ENCODE measurements at regions not wholly inside any gene's neighbourhood (a gene's known extent, or its start where the extent isn't known, plus 50 kb on each side); places are given as distances from the start of the nearest gene placed in this dataset.

- H3K27ac ChIP-seq = no peak overlapping the region
- H3K4me3 ChIP-seq = no peak overlapping the region
- intact Hi-C loops (cut with DNase I; ENCODE audit: low total_unique reads) = no loop called here
- no peak for TF ChIP-seq CTCF (IDR thresholded peaks at IDR 0.05)
- H3K36me3 ChIP-seq = no peaks in the 10 kb centered on the region
- H3K9me3 ChIP-seq = no peaks in the 10 kb centered on the region
- DNase-seq = no peak
- H3K27me3 ChIP-seq = no peaks in the 10 kb centered on the region
- H3K4me1 ChIP-seq = no peaks in the 10 kb centered on the region
These were observed 352.5 kb downstream of the ADGRL2 start for GRCh38 chr1:82153272-82153629.

- DNase-seq = no peak
- H3K27ac ChIP-seq = no peak overlapping the region
- no peaks in the 10 kb centered on the region for H3K4me1 ChIP-seq
- WGBS, 5 donors = 47 to 57% (median 52%) methylated on average over 5 of the region's 5 CpGs
- no peak overlapping the region for H3K4me3 ChIP-seq
- TF ChIP-seq CTCF (IDR thresholded peaks at IDR 0.05) = no peak
- H3K36me3 ChIP-seq = no peaks in the 10 kb centered on the region
- H3K27me3 ChIP-seq = no peaks in the 10 kb centered on the region
- no peaks in the 10 kb centered on the region for H3K9me3 ChIP-seq
- intact Hi-C loops (cut with DNase I; ENCODE audit: low total_unique reads) = no loop called here
These were observed 351.9 kb downstream of the ADGRL2 start for GRCh38 chr1:82152356-82153271.

GRCh38 chr1:82145656-82146055, 344.9 kb downstream of the ADGRL2 start:
- DNase-seq = no peak
- no peaks in the 10 kb centered on the region for H3K4me1 ChIP-seq
- no peak overlapping the region for H3K4me3 ChIP-seq
- H3K36me3 ChIP-seq = no peaks in the 10 kb centered on the region
- WGBS, 5 donors = 90 to 94% (median 91%) methylated on average over 1 of the region's 1 CpG
- no peaks in the 10 kb centered on the region for H3K27me3 ChIP-seq
- TF ChIP-seq POLR2A (IDR thresholded peaks at IDR 0.05) (no peak), EP300 (IDR thresholded peaks at IDR 0.05) (no peak), POLR2AphosphoS5 (IDR thresholded peaks at IDR 0.05) (no peak), CTCF (IDR thresholded peaks at IDR 0.05) (no peak)
- no peaks in the 10 kb centered on the region for H3K9me3 ChIP-seq
- no peak overlapping the region for H3K27ac ChIP-seq
- intact Hi-C loops (cut with DNase I; ENCODE audit: low total_unique reads) = no loop called here

GRCh38 chr1:82143108-82143833, 342.5 kb downstream of the ADGRL2 start:
- no peak for TF ChIP-seq POLR2A (IDR thresholded peaks at IDR 0.05)
- no peak for TF ChIP-seq CTCF (IDR thresholded peaks at IDR 0.05)
- TF ChIP-seq POLR2AphosphoS5 (IDR thresholded peaks at IDR 0.05) = no peak
- no peak for TF ChIP-seq EP300 (IDR thresholded peaks at IDR 0.05)
- DNase-seq = no peak
- no peak overlapping the region for H3K4me3 ChIP-seq
- H3K36me3 ChIP-seq = no peaks in the 10 kb centered on the region
- intact Hi-C loops (cut with DNase I; ENCODE audit: low total_unique reads) = no loop called here
- WGBS, 5 donors = 79 to 93% (median 86%) methylated on average over 3 of the region's 3 CpGs
- no peaks in the 10 kb centered on the region for H3K27me3 ChIP-seq
- no peaks in the 10 kb centered on the region for H3K9me3 ChIP-seq
- H3K4me1 ChIP-seq = no peaks in the 10 kb centered on the region
- no peak overlapping the region for H3K27ac ChIP-seq

Data from stomach (tissue), 8 donors.